ENCODE measurements at regions not wholly inside any gene's neighbourhood (a gene's known extent, or its start where the extent isn't known, plus 50 kb on each side); places are given as distances from the start of the nearest gene placed in this dataset.

- Histone ChIP-seq H3K36me3 (ENCODE audit: control insufficient read depth, insufficient read depth, low read length) (no peaks in the 10 kb centered on the region), H3K9ac (ENCODE audit: insufficient read depth, low read length) (no peak overlapping the region), H4K20me1 (ENCODE audit: control insufficient read depth, extremely low read depth, insufficient read depth, low read length) (no peaks in the 10 kb centered on the region), H3K9me3 (ENCODE audit: control insufficient read depth, insufficient read depth, low read depth, low read length) (no peaks in the 10 kb centered on the region), H3K27ac (ENCODE audit: insufficient read depth, low read length) (no peak overlapping the region), H2AFZ (ENCODE audit: low read length) (no peak overlapping the region), H3K4me3 (replicated peaks in 1 of 4; ENCODE audit: control extremely low read depth in 1 of 4, insufficient read depth in 1 of 4, low read depth in 3 of 4, low read length in 4 of 4) (no peak overlapping the region), H3K4me1 (ENCODE audit: control insufficient read depth, extremely low read depth, insufficient read depth, low read length) (no peaks in the 10 kb centered on the region), H3K79me2 (ENCODE audit: control insufficient read depth, insufficient read depth, low read length) (no peaks in the 10 kb centered on the region), H3K4me2 (ENCODE audit: extremely low read depth, insufficient read depth, low read length) (no peak overlapping the region), H3K27me3 (ENCODE audit: control insufficient read depth, insufficient read depth, low read length) (no peaks in the 10 kb centered on the region)
- DNase-seq (ENCODE audit: low read depth in 2 of 2): no peak
- no peak for TF ChIP-seq CTCF (conservative IDR thresholded peaks at IDR 0.05 in 1 of 2, IDR thresholded peaks at IDR 0.05 in 1 of 2; ENCODE audit: low read depth in 1 of 2, low read length in 2 of 2)
- TF ChIP-seq EZH2 (IDR thresholded peaks at IDR 0.05; ENCODE audit: low read length, missing control alignments): no peak
These were observed 214.4 kb upstream of the LRIG3 start for GRCh38 chr12:59134750-59135149.

GRCh38 chr12:59131462-59131861 is 211.2 kb upstream of the LRIG3 start:
- no peaks in the 10 kb centered on the region for H3K36me3 ChIP-seq (ENCODE audit: control insufficient read depth, insufficient read depth, low read length)
- no peaks in the 10 kb centered on the region for H3K4me1 ChIP-seq (ENCODE audit: control insufficient read depth, extremely low read depth, insufficient read depth, low read length)
- H3K4me3 ChIP-seq (replicated peaks in 1 of 4; ENCODE audit: control extremely low read depth in 1 of 4, insufficient read depth in 1 of 4, low read depth in 3 of 4, low read length in 4 of 4): no peak overlapping the region
- no peak overlapping the region for H3K4me2 ChIP-seq (ENCODE audit: extremely low read depth, insufficient read depth, low read length)
- TF ChIP-seq EZH2 (IDR thresholded peaks at IDR 0.05; ENCODE audit: low read length, missing control alignments): no peak
- TF ChIP-seq CTCF (conservative IDR thresholded peaks at IDR 0.05 in 1 of 2, IDR thresholded peaks at IDR 0.05 in 1 of 2; ENCODE audit: low read depth in 1 of 2, low read length in 2 of 2): no peak
- H3K27me3 ChIP-seq (ENCODE audit: control insufficient read depth, insufficient read depth, low read length): no peaks in the 10 kb centered on the region
- no peak for DNase-seq (ENCODE audit: low read depth in 2 of 2)
- no peak overlapping the region for H3K9ac ChIP-seq (ENCODE audit: insufficient read depth, low read length)
- H2AFZ ChIP-seq (ENCODE audit: low read length): no peak overlapping the region
- no peaks in the 10 kb centered on the region for H3K9me3 ChIP-seq (ENCODE audit: control insufficient read depth, insufficient read depth, low read depth, low read length)
- H3K27ac ChIP-seq (ENCODE audit: insufficient read depth, low read length): no peak overlapping the region
- H3K79me2 ChIP-seq (ENCODE audit: control insufficient read depth, insufficient read depth, low read length): no peaks in the 10 kb centered on the region
- no peaks in the 10 kb centered on the region for H4K20me1 ChIP-seq (ENCODE audit: control insufficient read depth, extremely low read depth, insufficient read depth, low read length)

GRCh38 chr12:59122784-59123183 is 202.5 kb upstream of the LRIG3 start:
- H3K4me3 ChIP-seq (replicated peaks in 1 of 4; ENCODE audit: control extremely low read depth in 1 of 4, insufficient read depth in 1 of 4, low read depth in 3 of 4, low read length in 4 of 4): no peak overlapping the region
- H3K36me3 ChIP-seq (ENCODE audit: control insufficient read depth, insufficient read depth, low read length): no peaks in the 10 kb centered on the region
- H3K4me2 ChIP-seq (ENCODE audit: extremely low read depth, insufficient read depth, low read length): no peak overlapping the region
- no peak overlapping the region for H3K9ac ChIP-seq (ENCODE audit: insufficient read depth, low read length)
- no peak overlapping the region for H2AFZ ChIP-seq (ENCODE audit: low read length)
- H4K20me1 ChIP-seq (ENCODE audit: control insufficient read depth, extremely low read depth, insufficient read depth, low read length): no peaks in the 10 kb centered on the region
- TF ChIP-seq EZH2 (IDR thresholded peaks at IDR 0.05; ENCODE audit: low read length, missing control alignments) (no peak), CTCF (conservative IDR thresholded peaks at IDR 0.05 in 1 of 2, IDR thresholded peaks at IDR 0.05 in 1 of 2; ENCODE audit: low read depth in 1 of 2, low read length in 2 of 2) (no peak)
- H3K27me3 ChIP-seq (ENCODE audit: control insufficient read depth, insufficient read depth, low read length): no peaks in the 10 kb centered on the region
- no peaks in the 10 kb centered on the region for H3K9me3 ChIP-seq (ENCODE audit: control insufficient read depth, insufficient read depth, low read depth, low read length)
- H3K27ac ChIP-seq (ENCODE audit: insufficient read depth, low read length): no peak overlapping the region
- DNase-seq (ENCODE audit: low read depth in 2 of 2): peak in 1 of 2 donors; percentile 50
- H3K79me2 ChIP-seq (ENCODE audit: control insufficient read depth, insufficient read depth, low read length): no peaks in the 10 kb centered on the region
- no peaks in the 10 kb centered on the region for H3K4me1 ChIP-seq (ENCODE audit: control insufficient read depth, extremely low read depth, insufficient read depth, low read length)
